ENCODE measurements at regions not wholly inside any gene's neighbourhood (a gene's known extent, or its start where the extent isn't known, plus 50 kb on each side); places are given as distances from the start of the nearest gene placed in this dataset.
A peak's percentile ranks its signal among the peaks of the same experiment; 100 is the strongest.
"Not testable (repeated sequence)": the region's sequence is repeated elsewhere in the genome, so short reads cannot be mapped to it uniquely, and the experiment has no call there.

GRCh38 chr16:58999762-59000161 lies 265.6 kb upstream of the GOT2 start:
- peak in 1 of 3 donors; percentile 33 for DNase-seq
- H3K4me1 ChIP-seq (ENCODE audit: control extremely low read depth in 1 of 4, control insufficient read depth in 4 of 4, insufficient read depth in 4 of 4, low read length in 3 of 4): peaks cover 0 to 2% (median 0%) of the 10 kb centered on the region in 4 experiments
- H3K27ac ChIP-seq (ENCODE audit: insufficient read depth in 1 of 2, low read depth in 1 of 2, low read length in 2 of 2, poor library complexity in 1 of 2, severe bottlenecking in 2 of 2): no peak overlapping the region
- CTCF ChIA-PET: no interaction called here
- 60% methylated on average over 1 of the region's 5 CpGs for WGBS (ENCODE audit: insufficient coverage)
- POLR2A ChIA-PET: no interaction called here
- peaks cover 0 to 3% (median 0%) of the 10 kb centered on the region in 5 experiments for H3K9me3 ChIP-seq (ENCODE audit: control extremely low read depth in 1 of 5, control insufficient read depth in 4 of 5, insufficient read depth in 2 of 5, low read depth in 1 of 5, low read length in 4 of 5)
- no peaks in the 10 kb centered on the region for H3K27me3 ChIP-seq (replicated peaks in 2 of 5; ENCODE audit: control insufficient read depth in 4 of 5, insufficient read depth in 5 of 5, low read length in 4 of 5)
- H3K4me3 ChIP-seq (ENCODE audit: control insufficient read depth in 1 of 7, extremely low read depth in 1 of 7, insufficient read depth in 4 of 7, low read depth in 2 of 7, low read length in 6 of 7): no peak overlapping the region
- H3K36me3 ChIP-seq (ENCODE audit: control insufficient read depth in 4 of 4, insufficient read depth in 4 of 4, low read length in 3 of 4): no peaks in the 10 kb centered on the region

DNA sequence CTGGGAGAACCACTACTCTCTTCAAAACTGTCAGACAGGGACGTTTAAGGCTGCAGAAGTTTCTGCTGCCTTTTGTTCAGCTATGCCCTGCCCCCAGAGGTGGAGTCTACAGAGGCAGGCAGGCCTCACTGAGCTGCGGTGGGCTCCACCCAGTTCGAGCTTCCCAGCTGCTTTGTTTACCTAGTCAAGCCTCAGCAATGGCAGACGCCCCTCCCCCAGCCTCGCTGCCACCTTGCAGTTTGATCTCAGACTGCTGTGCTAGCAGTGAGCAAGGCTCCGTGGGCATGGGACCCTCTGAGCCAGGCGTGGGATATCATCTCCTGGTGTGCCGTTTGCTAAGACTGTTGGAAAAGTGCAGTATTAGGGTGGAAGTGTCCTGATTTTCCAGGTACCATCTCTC lies 258.6 kb upstream of the GOT2 start:
- CTCF ChIA-PET; H3K4me3 ChIP-seq (ENCODE audit: control insufficient read depth in 1 of 7, extremely low read depth in 1 of 7, insufficient read depth in 4 of 7, low read depth in 2 of 7, low read length in 6 of 7); H3K36me3 ChIP-seq (ENCODE audit: control insufficient read depth in 4 of 4, insufficient read depth in 4 of 4, low read length in 3 of 4); DNase-seq; POLR2A ChIA-PET; H3K27me3 ChIP-seq (replicated peaks in 2 of 5; ENCODE audit: control insufficient read depth in 4 of 5, insufficient read depth in 5 of 5, low read length in 4 of 5); H3K27ac ChIP-seq (ENCODE audit: insufficient read depth in 1 of 2, low read depth in 1 of 2, low read length in 2 of 2, poor library complexity in 1 of 2, severe bottlenecking in 2 of 2); H3K4me1 ChIP-seq (ENCODE audit: control extremely low read depth in 1 of 4, control insufficient read depth in 4 of 4, insufficient read depth in 4 of 4, low read length in 3 of 4): not testable (repeated sequence)
- 94% methylated on average over 6 of the region's 8 CpGs for WGBS (ENCODE audit: insufficient coverage)
- peaks cover 0 to 21% (median 0%) of the 10 kb centered on the region in 5 experiments for H3K9me3 ChIP-seq (ENCODE audit: control extremely low read depth in 1 of 5, control insufficient read depth in 4 of 5, insufficient read depth in 2 of 5, low read depth in 1 of 5, low read length in 4 of 5)

- H3K27ac ChIP-seq (ENCODE audit: insufficient read depth in 1 of 2, low read depth in 1 of 2, low read length in 2 of 2, poor library complexity in 1 of 2, severe bottlenecking in 2 of 2); H3K36me3 ChIP-seq (ENCODE audit: control insufficient read depth in 4 of 4, insufficient read depth in 4 of 4, low read length in 3 of 4); H3K4me3 ChIP-seq (ENCODE audit: control insufficient read depth in 1 of 7, extremely low read depth in 1 of 7, insufficient read depth in 4 of 7, low read depth in 2 of 7, low read length in 6 of 7); H3K4me1 ChIP-seq (ENCODE audit: control extremely low read depth in 1 of 4, control insufficient read depth in 4 of 4, insufficient read depth in 4 of 4, low read length in 3 of 4); POLR2A ChIA-PET; H3K27me3 ChIP-seq (replicated peaks in 2 of 5; ENCODE audit: control insufficient read depth in 4 of 5, insufficient read depth in 5 of 5, low read length in 4 of 5): not testable (repeated sequence)
- DNase-seq: peak in 1 of 3 donors; percentile 26
- peaks cover 0 to 27% (median 3%) of the 10 kb centered on the region in 5 experiments for H3K9me3 ChIP-seq (ENCODE audit: control extremely low read depth in 1 of 5, control insufficient read depth in 4 of 5, insufficient read depth in 2 of 5, low read depth in 1 of 5, low read length in 4 of 5)
- CTCF ChIA-PET: interaction anchor here (0.8 kb wide), 1 partner anchor 10 kb away, joined by 3 read pairs; no protein-coding TSS in a partner anchor
- 100% methylated on average over 10 of the region's 19 CpGs for WGBS (ENCODE audit: insufficient coverage)
Observed at GRCh38 chr16:58983181-58983965, 249.3 kb upstream of the GOT2 start.

- peaks cover 0 to 5% (median 0%) of the 10 kb centered on the region in 5 experiments for H3K9me3 ChIP-seq (ENCODE audit: control extremely low read depth in 1 of 5, control insufficient read depth in 4 of 5, insufficient read depth in 2 of 5, low read depth in 1 of 5, low read length in 4 of 5)
- no peaks in the 10 kb centered on the region for H3K36me3 ChIP-seq (ENCODE audit: control insufficient read depth in 4 of 4, insufficient read depth in 4 of 4, low read length in 3 of 4)
- H3K4me3 ChIP-seq (ENCODE audit: control insufficient read depth in 1 of 7, extremely low read depth in 1 of 7, insufficient read depth in 4 of 7, low read depth in 2 of 7, low read length in 6 of 7): no peak overlapping the region
- no peaks in the 10 kb centered on the region for H3K4me1 ChIP-seq (ENCODE audit: control extremely low read depth in 1 of 4, control insufficient read depth in 4 of 4, insufficient read depth in 4 of 4, low read length in 3 of 4)
- WGBS (ENCODE audit: insufficient coverage): no CpG with 5 or more reads among the region's 1 CpG
- DNase-seq: peak in 2 of 3 donors; percentile 40 to 80
- H3K27ac ChIP-seq (ENCODE audit: insufficient read depth in 1 of 2, low read depth in 1 of 2, low read length in 2 of 2, poor library complexity in 1 of 2, severe bottlenecking in 2 of 2): no peak overlapping the region
- ChIA-PET POLR2A (no interaction called here), CTCF (no interaction called here)
- H3K27me3 ChIP-seq (replicated peaks in 2 of 5; ENCODE audit: control insufficient read depth in 4 of 5, insufficient read depth in 5 of 5, low read length in 4 of 5): no peaks in the 10 kb centered on the region
Observed at GRCh38 chr16:58970775-58971174, 236.7 kb upstream of the GOT2 start.

DNA sequence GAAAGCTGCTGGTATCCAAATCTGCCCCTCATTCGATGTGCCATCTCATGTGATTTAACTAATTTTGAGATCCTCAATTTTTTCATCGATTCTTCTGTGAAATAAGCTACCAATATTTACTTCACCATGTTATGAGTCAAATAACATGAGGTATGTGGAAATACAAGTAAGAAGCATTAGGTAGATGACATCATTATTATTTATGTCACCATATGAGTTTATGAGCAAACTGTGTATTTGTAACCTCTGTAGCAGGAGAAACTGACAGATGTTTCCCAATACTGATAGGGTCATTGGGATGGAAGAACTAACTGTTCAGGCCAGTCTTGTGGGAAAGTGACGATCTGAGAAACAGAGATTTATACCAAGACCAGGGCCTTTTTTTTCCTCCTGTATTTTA lies 229.4 kb upstream of the GOT2 start:
- Histone ChIP-seq H3K9me3 (ENCODE audit: control extremely low read depth in 1 of 5, control insufficient read depth in 4 of 5, insufficient read depth in 2 of 5, low read depth in 1 of 5, low read length in 4 of 5) (no peaks in the 10 kb centered on the region), H3K27ac (ENCODE audit: insufficient read depth in 1 of 2, low read depth in 1 of 2, low read length in 2 of 2, poor library complexity in 1 of 2, severe bottlenecking in 2 of 2) (no peak overlapping the region), H3K36me3 (ENCODE audit: control insufficient read depth in 4 of 4, insufficient read depth in 4 of 4, low read length in 3 of 4) (no peaks in the 10 kb centered on the region), H3K27me3 (replicated peaks in 2 of 5; ENCODE audit: control insufficient read depth in 4 of 5, insufficient read depth in 5 of 5, low read length in 4 of 5) (no peaks in the 10 kb centered on the region), H3K4me3 (ENCODE audit: control insufficient read depth in 1 of 7, extremely low read depth in 1 of 7, insufficient read depth in 4 of 7, low read depth in 2 of 7, low read length in 6 of 7) (no peak overlapping the region), H3K4me1 (ENCODE audit: control extremely low read depth in 1 of 4, control insufficient read depth in 4 of 4, insufficient read depth in 4 of 4, low read length in 3 of 4) (no peaks in the 10 kb centered on the region)
- ChIA-PET POLR2A (no interaction called here), CTCF (interaction anchor here (0.6 kb wide), 1 partner anchor 247 kb away, joined by 3 read pairs; no protein-coding TSS in a partner anchor)
- no CpG with 5 or more reads among the region's 3 CpGs for WGBS (ENCODE audit: insufficient coverage)
- no peak for DNase-seq

DNA sequence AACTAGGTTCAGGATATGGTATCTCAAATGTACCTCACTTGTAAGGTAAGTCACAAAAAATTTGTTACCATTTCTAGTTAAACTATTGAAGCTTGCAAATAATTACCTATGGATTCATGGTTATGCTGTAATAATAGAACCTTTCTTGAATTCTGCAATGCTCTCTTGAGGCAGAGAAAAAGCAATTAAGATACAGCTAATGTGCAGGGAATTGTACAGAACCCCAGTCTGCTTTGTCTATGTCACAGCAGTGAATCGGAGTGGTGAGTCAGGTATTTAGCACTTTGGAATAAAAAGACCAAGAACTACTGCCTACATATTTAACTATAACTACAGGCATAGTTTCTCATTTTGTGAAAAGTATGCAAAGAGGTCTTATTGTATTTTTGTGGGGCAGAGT lies 228.7 kb upstream of the GOT2 start:
- no peak for DNase-seq
- CTCF ChIA-PET: no interaction called here
- no CpG with 5 or more reads among the region's 1 CpG for WGBS (ENCODE audit: insufficient coverage)
- Histone ChIP-seq H3K27ac (ENCODE audit: insufficient read depth in 1 of 2, low read depth in 1 of 2, low read length in 2 of 2, poor library complexity in 1 of 2, severe bottlenecking in 2 of 2) (no peak overlapping the region), H3K9me3 (ENCODE audit: control extremely low read depth in 1 of 5, control insufficient read depth in 4 of 5, insufficient read depth in 2 of 5, low read depth in 1 of 5, low read length in 4 of 5) (no peaks in the 10 kb centered on the region), H3K36me3 (ENCODE audit: control insufficient read depth in 4 of 4, insufficient read depth in 4 of 4, low read length in 3 of 4) (no peaks in the 10 kb centered on the region), H3K4me1 (ENCODE audit: control extremely low read depth in 1 of 4, control insufficient read depth in 4 of 4, insufficient read depth in 4 of 4, low read length in 3 of 4) (no peaks in the 10 kb centered on the region), H3K27me3 (replicated peaks in 2 of 5; ENCODE audit: control insufficient read depth in 4 of 5, insufficient read depth in 5 of 5, low read length in 4 of 5) (no peaks in the 10 kb centered on the region), H3K4me3 (ENCODE audit: control insufficient read depth in 1 of 7, extremely low read depth in 1 of 7, insufficient read depth in 4 of 7, low read depth in 2 of 7, low read length in 6 of 7) (no peak overlapping the region)
- POLR2A ChIA-PET: no interaction called here

DNA sequence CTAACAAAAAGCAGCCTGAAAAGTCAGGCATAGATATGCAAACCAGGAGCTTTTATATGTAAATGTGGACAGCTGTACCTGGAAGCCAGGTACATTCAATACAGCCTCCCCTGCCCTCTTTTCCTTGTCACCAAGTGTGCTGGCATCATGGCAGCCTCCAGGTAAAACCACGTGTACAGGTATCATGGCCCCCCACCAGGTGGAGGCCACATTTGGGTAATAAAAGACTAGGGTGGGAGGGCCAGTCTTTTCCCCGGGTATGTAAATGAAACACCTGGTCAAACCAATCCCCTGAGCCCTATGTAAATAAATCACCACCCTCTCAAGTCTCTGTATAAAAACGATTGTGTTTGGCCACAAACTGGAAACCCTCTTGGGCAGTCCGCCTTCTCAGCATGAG lies 226.4 kb upstream of the GOT2 start:
- ChIA-PET POLR2A (no interaction called here), CTCF (no interaction called here)
- no peaks in the 10 kb centered on the region for H3K9me3 ChIP-seq (ENCODE audit: control extremely low read depth in 1 of 5, control insufficient read depth in 4 of 5, insufficient read depth in 2 of 5, low read depth in 1 of 5, low read length in 4 of 5)
- H3K4me1 ChIP-seq (ENCODE audit: control extremely low read depth in 1 of 4, control insufficient read depth in 4 of 4, insufficient read depth in 4 of 4, low read length in 3 of 4): no peaks in the 10 kb centered on the region
- 89% methylated on average over 3 of the region's 4 CpGs for WGBS (ENCODE audit: insufficient coverage)
- no peak overlapping the region for H3K27ac ChIP-seq (ENCODE audit: insufficient read depth in 1 of 2, low read depth in 1 of 2, low read length in 2 of 2, poor library complexity in 1 of 2, severe bottlenecking in 2 of 2)
- DNase-seq: no peak
- no peaks in the 10 kb centered on the region for H3K36me3 ChIP-seq (ENCODE audit: control insufficient read depth in 4 of 4, insufficient read depth in 4 of 4, low read length in 3 of 4)
- H3K27me3 ChIP-seq (replicated peaks in 2 of 5; ENCODE audit: control insufficient read depth in 4 of 5, insufficient read depth in 5 of 5, low read length in 4 of 5): no peaks in the 10 kb centered on the region
- H3K4me3 ChIP-seq (ENCODE audit: control insufficient read depth in 1 of 7, extremely low read depth in 1 of 7, insufficient read depth in 4 of 7, low read depth in 2 of 7, low read length in 6 of 7): no peak overlapping the region

Measured in common myeloid progenitor, CD34-positive (primary cell).